NCI-H2227 (cell line): ENCODE measurements at regions not wholly inside any gene's neighbourhood (a gene's known extent, or its start where the extent isn't known, plus 50 kb on each side); places are given as distances from the start of the nearest gene placed in this dataset.

Experiments
- DNase-seq: peaks from one replicate; lab custom pipeline; 2025; ENCODE audit not compliant: unreplicated experiment; lab: John Stamatoyannopoulos, UW

GRCh38 chr9:119420231-119420630 lies 51.0 kb upstream of the BRINP1 start:
- no peak for DNase-seq
